Chondrocyte (in vitro differentiated cells): ENCODE measurements at regions not wholly inside any gene's neighbourhood (a gene's known extent, or its start where the extent isn't known, plus 50 kb on each side); places are given as distances from the start of the nearest gene placed in this dataset.

Source experiments
- DNase-seq: peaks from one replicate; pipeline ENCODE4 v3.0.0; 2021; ENCODE audit warnings: mixed read lengths, low spot score
- H3K27ac Mint-ChIP-seq: one replicate; pipeline ENCODE4 v1.8.0; 2021; ENCODE audit warnings: mild to moderate bottlenecking, moderate library complexity, mixed read lengths; ENCODE audit not compliant: unreplicated experiment
- H3K27me3 Mint-ChIP-seq: 2 replicates; pipeline ENCODE4 v1.8.0; 2021; ENCODE audit warnings: low read depth, mixed read lengths
- H3K36me3 Mint-ChIP-seq: 2 replicates; pipeline ENCODE4 v1.8.0; 2021; ENCODE audit warnings: low read depth, mixed read lengths
- H3K4me1 Mint-ChIP-seq: 2 replicates; pipeline ENCODE4 v1.8.0; 2021; ENCODE audit warnings: low read depth, mild to moderate bottlenecking, mixed read lengths
- H3K4me3 Mint-ChIP-seq: one replicate; pipeline ENCODE4 v1.8.0; 2021; ENCODE audit warnings: mild to moderate bottlenecking, moderate library complexity, mixed read lengths; ENCODE audit not compliant: unreplicated experiment
- H3K9me3 Mint-ChIP-seq: 2 replicates; pipeline ENCODE4 v1.8.0; 2021; ENCODE audit warnings: low read depth, mixed read lengths
- TF ChIP-seq, protein P1 (sequence below): fragments of 200-600 bp; sonication (generic); IDR thresholded peaks from 2 replicates; pipeline ENCODE4 v1.5.0; 2021; ENCODE audit warnings: antibody characterized with exemption, mild to moderate bottlenecking, moderate library complexity

DNA sequence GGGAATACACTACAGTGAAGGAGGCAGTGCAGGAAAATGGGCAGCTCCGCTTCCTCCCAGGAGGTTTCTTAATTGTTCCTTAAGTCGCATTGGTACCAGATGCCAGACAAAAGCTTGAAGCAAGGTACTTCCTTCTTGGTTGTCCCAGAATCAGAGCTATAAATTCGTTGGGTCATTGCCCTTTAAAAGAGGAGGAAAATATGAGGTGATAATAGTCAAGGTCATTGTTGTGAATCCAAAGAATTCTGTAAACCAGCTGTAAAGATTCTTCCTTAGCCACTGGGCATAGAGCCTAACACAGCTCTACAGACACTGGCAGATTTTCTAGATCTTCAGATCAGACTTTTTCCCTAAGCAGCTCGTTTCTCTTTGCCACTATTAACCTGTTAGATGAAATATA is 444.1 kb upstream of the TLE4 start:
- Mint-ChIP-seq H3K27ac (no peak overlapping the region), H3K4me3 (no peak overlapping the region), H3K36me3 (peaks cover 2% of the 10 kb centered on the region), H3K4me1 (no peaks in the 10 kb centered on the region), H3K27me3 (no peaks in the 10 kb centered on the region), H3K9me3 (no peaks in the 10 kb centered on the region)
- TF ChIP-seq, protein P1, sequence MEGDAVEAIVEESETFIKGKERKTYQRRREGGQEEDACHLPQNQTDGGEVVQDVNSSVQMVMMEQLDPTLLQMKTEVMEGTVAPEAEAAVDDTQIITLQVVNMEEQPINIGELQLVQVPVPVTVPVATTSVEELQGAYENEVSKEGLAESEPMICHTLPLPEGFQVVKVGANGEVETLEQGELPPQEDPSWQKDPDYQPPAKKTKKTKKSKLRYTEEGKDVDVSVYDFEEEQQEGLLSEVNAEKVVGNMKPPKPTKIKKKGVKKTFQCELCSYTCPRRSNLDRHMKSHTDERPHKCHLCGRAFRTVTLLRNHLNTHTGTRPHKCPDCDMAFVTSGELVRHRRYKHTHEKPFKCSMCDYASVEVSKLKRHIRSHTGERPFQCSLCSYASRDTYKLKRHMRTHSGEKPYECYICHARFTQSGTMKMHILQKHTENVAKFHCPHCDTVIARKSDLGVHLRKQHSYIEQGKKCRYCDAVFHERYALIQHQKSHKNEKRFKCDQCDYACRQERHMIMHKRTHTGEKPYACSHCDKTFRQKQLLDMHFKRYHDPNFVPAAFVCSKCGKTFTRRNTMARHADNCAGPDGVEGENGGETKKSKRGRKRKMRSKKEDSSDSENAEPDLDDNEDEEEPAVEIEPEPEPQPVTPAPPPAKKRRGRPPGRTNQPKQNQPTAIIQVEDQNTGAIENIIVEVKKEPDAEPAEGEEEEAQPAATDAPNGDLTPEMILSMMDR = no peak
- DNase-seq = no peak

DNA sequence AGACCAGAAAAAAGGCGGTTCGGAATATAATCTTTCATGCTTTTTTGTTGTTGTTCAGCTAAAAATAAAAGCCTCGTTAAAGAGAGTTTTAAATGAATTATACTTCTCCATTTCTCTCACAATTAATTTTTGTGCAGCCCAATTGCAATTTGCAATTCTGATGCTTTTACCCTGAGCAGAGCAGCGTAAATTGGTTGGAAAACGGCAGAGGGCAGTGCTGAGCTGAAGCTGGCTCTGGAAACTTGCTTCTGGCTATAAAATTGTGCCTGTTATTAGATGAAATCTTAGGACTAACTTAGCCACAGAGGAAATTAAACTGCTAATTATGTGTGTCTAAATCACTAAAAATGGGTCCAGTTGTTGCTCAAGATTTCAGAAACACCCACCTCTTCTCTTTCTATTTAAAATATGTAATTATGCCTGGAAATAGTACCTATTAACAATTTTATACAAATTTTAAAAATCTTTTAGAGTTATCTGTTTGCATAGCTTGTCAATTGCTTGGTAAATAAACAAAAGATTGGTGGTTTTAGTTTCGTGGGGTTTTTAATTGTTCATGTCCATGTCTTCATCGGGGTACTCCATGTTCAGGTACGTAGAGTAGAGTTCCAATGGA is 441.8 kb upstream of the TLE4 start:
- H3K4me1 Mint-ChIP-seq = peaks cover 8% of the 10 kb centered on the region
- H3K9me3 Mint-ChIP-seq = no peaks in the 10 kb centered on the region
- no peaks in the 10 kb centered on the region for H3K27me3 Mint-ChIP-seq
- DNase-seq = no peak
- no peak overlapping the region for H3K27ac Mint-ChIP-seq
- no peak overlapping the region for H3K4me3 Mint-ChIP-seq
- TF ChIP-seq, protein P1 = peak; percentile 95
- peaks cover 2% of the 10 kb centered on the region for H3K36me3 Mint-ChIP-seq

DNA sequence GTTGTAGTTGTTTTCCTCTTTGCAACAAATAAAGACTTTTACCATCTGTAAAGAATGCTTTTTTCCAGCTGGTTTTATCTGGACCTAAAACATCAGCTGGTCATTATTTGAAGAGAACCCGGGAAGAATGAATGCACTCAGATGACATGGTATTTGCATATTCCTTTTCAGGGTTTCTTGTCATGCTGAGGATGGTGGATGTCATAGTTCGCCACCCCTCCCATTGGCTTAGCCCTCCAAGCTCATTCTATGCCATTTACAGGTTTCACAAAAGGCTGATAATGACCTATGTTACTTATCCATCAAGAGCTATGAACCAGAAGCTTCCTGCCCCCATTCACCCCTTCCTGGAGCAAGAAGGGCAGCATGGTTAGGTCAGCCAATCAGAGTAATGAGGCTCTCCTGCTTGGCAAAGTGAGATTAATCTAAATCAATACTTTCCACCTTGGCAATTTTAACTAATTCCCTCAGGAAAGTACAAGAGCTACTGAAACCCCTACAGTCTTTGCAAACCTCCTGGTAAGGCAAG is 440.5 kb upstream of the TLE4 start:
- Mint-ChIP-seq H3K27ac (no peak overlapping the region), H3K36me3 (peaks cover 2% of the 10 kb centered on the region), H3K4me3 (no peak overlapping the region), H3K4me1 (peaks cover 8% of the 10 kb centered on the region), H3K9me3 (no peaks in the 10 kb centered on the region), H3K27me3 (no peaks in the 10 kb centered on the region)
- TF ChIP-seq, protein P1 = no peak
- DNase-seq = no peak

DNA sequence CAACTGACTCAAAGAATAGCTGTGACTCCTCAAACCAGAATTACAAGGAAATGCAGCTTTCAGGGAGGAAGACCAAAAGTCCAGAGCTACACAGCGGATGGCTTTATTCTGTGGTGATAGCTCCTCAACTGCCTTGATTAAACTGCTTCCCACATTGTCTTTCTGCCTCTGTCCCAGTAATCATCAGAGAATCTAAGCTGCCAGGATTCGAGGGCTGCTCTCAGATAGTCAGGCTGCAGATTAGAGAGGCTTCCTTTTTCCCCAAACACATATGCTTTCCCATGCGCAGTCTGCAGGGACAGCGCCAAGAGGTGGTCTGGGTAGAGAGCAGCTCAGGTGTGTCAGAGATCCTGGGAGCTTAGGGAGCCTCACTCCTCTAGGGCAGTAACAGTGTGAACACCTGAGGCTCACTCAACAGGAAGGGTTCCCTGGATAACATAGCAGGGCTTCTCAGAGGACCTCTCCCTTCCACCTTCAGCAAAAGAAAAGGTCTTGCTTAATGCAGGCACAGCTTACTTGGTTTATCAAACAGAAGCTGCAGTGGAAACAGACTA is 439.9 kb upstream of the TLE4 start:
- TF ChIP-seq, protein P1 = no peak
- Mint-ChIP-seq H3K27me3 (no peaks in the 10 kb centered on the region), H3K27ac (no peak overlapping the region), H3K4me3 (no peak overlapping the region), H3K36me3 (peaks cover 2% of the 10 kb centered on the region), H3K4me1 (peaks cover 8% of the 10 kb centered on the region), H3K9me3 (no peaks in the 10 kb centered on the region)
- DNase-seq = no peak

DNA sequence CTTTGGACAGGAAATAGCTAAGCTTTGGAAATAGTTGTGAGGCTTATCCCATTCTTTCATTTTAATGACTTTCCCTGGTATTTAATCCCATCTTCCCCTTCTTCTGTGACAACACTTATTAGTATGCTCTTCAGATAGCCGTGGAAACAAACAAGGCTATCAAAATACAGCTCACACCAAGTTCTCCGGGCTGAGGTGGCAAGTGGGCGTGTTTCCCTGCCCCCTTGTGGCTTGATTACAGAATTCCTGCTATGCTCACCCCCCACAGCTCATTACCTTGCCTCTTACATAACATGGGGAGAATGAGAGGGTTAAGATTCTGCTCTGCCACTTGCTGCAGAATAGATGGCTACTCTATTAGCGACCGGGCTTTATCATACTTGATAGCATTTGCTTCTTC is 437.1 kb upstream of the TLE4 start:
- TF ChIP-seq, protein P1 = peak; percentile 63
- no peak for DNase-seq
- H3K9me3 Mint-ChIP-seq = no peaks in the 10 kb centered on the region
- peaks cover 2% of the 10 kb centered on the region for H3K36me3 Mint-ChIP-seq
- no peak overlapping the region for H3K4me3 Mint-ChIP-seq
- H3K27me3 Mint-ChIP-seq = no peaks in the 10 kb centered on the region
- H3K27ac Mint-ChIP-seq = no peak overlapping the region
- peaks cover 8% of the 10 kb centered on the region for H3K4me1 Mint-ChIP-seq
